ENCODE measurements at regions not wholly inside any gene's neighbourhood (a gene's known extent, or its start where the extent isn't known, plus 50 kb on each side); places are given as distances from the start of the nearest gene placed in this dataset.
"Not testable (repeated sequence)": the region's sequence is repeated elsewhere in the genome, so short reads cannot be mapped to it uniquely, and the experiment has no call there.

DNA sequence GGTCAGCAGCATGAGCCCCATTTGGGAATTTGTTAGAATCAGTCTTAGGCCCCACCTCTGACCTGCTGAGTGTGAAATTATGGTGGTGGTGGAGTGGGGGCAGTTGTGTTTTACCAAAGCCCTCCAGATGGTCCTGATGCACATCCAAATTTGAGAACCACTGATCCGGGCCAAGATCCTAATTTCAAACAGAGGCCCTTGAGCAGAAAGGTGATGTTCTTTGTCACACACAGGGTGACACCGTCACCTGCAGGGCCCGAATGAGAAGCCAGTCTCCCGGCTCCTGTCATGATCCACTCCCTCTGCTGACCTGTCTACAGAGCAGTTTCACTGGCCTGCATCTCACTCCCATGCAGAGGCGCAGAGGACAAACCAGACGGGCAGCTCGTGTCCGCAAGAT is 129.9 kb downstream of the TRIM43 start:
- intact Hi-C loops (cut with micrococcal nuclease; ENCODE audit: unreplicated experiment), result no loop called here
- ChIA-PET CTCF (no interaction called here), POLR2A (ENCODE audit: unreplicated experiment) (no interaction called here)
- Histone ChIP-seq H3K9me3 (ENCODE audit: insufficient read depth, low read depth) (no peaks in the 10 kb centered on the region), H4K20me1 (ENCODE audit: insufficient read depth) (0 out of 2 replicates have a peak, but pooled peaks cover 2% of the 10 kb centered on the region), H3K4me2 (no peak overlapping the region), H3K36me3 (ENCODE audit: low read depth) (no peaks in the 10 kb centered on the region), H3K27me3 (ENCODE audit: insufficient read depth, low read depth) (no peaks in the 10 kb centered on the region), H3F3A (ENCODE audit: insufficient read depth, low read depth) (no peaks in the 10 kb centered on the region), H2AFZ (no peak overlapping the region), H3K4me1 (replicated peaks; ENCODE audit: insufficient read depth) (no peaks in the 10 kb centered on the region), H3K27ac (no peak overlapping the region), H3K79me2 (ENCODE audit: low read depth) (no peaks in the 10 kb centered on the region), H3K4me3 (no peak overlapping the region), H3K9me2 (ENCODE audit: insufficient read depth) (no peaks in the 10 kb centered on the region)
- TF ChIP-seq, protein P1, sequence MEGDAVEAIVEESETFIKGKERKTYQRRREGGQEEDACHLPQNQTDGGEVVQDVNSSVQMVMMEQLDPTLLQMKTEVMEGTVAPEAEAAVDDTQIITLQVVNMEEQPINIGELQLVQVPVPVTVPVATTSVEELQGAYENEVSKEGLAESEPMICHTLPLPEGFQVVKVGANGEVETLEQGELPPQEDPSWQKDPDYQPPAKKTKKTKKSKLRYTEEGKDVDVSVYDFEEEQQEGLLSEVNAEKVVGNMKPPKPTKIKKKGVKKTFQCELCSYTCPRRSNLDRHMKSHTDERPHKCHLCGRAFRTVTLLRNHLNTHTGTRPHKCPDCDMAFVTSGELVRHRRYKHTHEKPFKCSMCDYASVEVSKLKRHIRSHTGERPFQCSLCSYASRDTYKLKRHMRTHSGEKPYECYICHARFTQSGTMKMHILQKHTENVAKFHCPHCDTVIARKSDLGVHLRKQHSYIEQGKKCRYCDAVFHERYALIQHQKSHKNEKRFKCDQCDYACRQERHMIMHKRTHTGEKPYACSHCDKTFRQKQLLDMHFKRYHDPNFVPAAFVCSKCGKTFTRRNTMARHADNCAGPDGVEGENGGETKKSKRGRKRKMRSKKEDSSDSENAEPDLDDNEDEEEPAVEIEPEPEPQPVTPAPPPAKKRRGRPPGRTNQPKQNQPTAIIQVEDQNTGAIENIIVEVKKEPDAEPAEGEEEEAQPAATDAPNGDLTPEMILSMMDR (conservative IDR thresholded peaks at IDR 0.05), result no peak
- no peak for TF ChIP-seq EZH2 (IDR thresholded peaks at IDR 0.05; ENCODE audit: low read depth)
- no peak for DNase-seq
- BruUV-seq (replicated peaks), result no TSS peak

DNA sequence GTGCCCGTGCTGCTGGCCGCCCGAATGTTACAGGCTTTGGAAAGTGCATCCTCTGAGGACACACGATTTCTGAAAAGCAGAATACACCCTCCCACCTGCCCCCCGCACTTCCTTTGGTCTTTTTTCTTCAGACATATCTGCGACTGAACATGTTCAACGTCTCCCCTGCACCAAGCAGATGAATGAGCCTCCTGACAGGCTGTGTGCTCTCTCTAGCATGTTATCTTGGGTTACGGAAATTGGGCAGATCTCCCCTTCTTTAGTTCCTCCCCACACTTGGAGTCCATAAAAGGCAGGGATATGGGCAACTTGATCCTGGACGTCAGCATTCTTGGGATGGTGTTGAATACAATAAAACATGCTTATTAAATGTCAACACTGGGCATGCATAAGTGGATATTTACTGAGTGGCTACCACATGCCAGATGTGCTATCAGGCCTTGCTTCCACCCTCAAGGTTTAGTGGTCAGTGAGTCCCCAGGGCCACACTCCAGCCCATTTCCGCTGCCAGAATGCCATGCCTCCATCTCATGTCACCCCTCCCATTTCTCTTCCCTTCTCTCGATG is 130.4 kb downstream of the TRIM43 start:
- no peaks in the 10 kb centered on the region for H3K36me3 ChIP-seq (ENCODE audit: low read depth)
- H4K20me1 ChIP-seq (ENCODE audit: insufficient read depth), result 0 out of 2 replicates have a peak, but pooled peaks cover 2% of the 10 kb centered on the region
- TF ChIP-seq, protein P1 (conservative IDR thresholded peaks at IDR 0.05), result no peak
- TF ChIP-seq EZH2 (IDR thresholded peaks at IDR 0.05; ENCODE audit: low read depth), result no peak
- H3K79me2 ChIP-seq (ENCODE audit: low read depth), result no peaks in the 10 kb centered on the region
- H3K4me2 ChIP-seq, result no peak overlapping the region
- no peaks in the 10 kb centered on the region for H3K4me1 ChIP-seq (replicated peaks; ENCODE audit: insufficient read depth)
- DNase-seq, result no peak
- H3F3A ChIP-seq (ENCODE audit: insufficient read depth, low read depth), result no peaks in the 10 kb centered on the region
- H3K27me3 ChIP-seq (ENCODE audit: insufficient read depth, low read depth), result no peaks in the 10 kb centered on the region
- H2AFZ ChIP-seq, result no peak overlapping the region
- no peaks in the 10 kb centered on the region for H3K9me3 ChIP-seq (ENCODE audit: insufficient read depth, low read depth)
- no peaks in the 10 kb centered on the region for H3K9me2 ChIP-seq (ENCODE audit: insufficient read depth)
- CTCF ChIA-PET, result no interaction called here
- no TSS peak for BruUV-seq (replicated peaks)
- no peak overlapping the region for H3K4me3 ChIP-seq
- no peak overlapping the region for H3K27ac ChIP-seq
- POLR2A ChIA-PET (ENCODE audit: unreplicated experiment), result no interaction called here
- intact Hi-C loops (cut with micrococcal nuclease; ENCODE audit: unreplicated experiment), result no loop called here

DNA sequence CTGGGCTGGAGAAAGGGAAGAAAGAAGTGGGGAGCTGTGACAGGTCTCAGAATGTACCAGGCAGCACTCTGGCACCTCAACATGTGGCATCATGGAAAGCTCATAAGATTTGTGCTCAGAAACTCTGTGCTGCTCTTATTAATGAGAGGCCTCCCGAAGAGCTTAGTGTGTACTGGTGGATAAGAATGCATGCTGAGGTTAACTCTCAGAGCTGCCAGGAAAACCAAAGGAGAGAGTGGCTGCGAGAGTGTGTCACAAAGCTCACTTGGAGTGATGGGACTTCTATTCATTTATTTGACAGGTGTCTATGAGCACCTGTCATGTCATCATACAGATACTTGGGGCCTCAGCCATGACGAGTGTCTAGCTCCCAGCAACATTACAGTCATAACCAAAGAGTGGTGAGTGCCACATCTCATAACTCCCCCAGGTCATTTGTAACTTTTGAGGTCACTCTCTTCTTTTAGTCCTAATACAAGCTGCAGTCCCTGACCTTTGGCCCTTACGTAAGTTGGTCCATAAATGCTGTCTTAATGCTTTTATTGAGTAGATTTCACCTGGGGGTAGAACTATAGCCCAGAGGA is 131.9 kb downstream of the TRIM43 start:
- POLR2A ChIA-PET (ENCODE audit: unreplicated experiment); H4K20me1 ChIP-seq (ENCODE audit: insufficient read depth); H2AFZ ChIP-seq; H3K9me3 ChIP-seq (ENCODE audit: insufficient read depth, low read depth); H3K4me1 ChIP-seq (replicated peaks; ENCODE audit: insufficient read depth); H3K36me3 ChIP-seq (ENCODE audit: low read depth); BruUV-seq (replicated peaks); H3F3A ChIP-seq (ENCODE audit: insufficient read depth, low read depth); intact Hi-C loops (cut with micrococcal nuclease; ENCODE audit: unreplicated experiment); H3K9me2 ChIP-seq (ENCODE audit: insufficient read depth); H3K4me2 ChIP-seq; H3K79me2 ChIP-seq (ENCODE audit: low read depth); H3K27ac ChIP-seq; H3K4me3 ChIP-seq; DNase-seq; H3K27me3 ChIP-seq (ENCODE audit: insufficient read depth, low read depth): not testable (repeated sequence)
- CTCF ChIA-PET, result interaction anchor here (0.7 kb wide), 1 partner anchor 9 kb away, joined by 3 read pairs; no protein-coding TSS in a partner anchor

DNA sequence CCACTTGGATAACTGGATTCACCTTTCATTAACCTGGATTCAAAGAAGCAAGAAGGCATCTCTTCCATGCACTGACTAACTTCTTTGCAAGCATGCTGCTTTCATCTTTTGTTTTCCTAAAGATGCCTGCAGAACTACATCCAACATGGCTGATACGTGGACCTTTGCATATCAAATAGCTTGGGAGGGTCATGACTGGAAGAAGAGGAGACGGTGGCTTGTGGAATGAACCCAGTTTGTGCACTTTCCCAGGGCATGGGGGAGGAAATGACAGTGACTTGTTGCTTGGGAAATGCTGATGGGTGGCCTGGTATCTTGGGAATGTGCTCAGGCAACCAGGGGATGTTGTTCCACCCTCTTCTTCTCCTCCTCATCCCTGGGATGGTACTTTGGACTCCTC is 133.4 kb downstream of the TRIM43 start:
- H3F3A ChIP-seq (ENCODE audit: insufficient read depth, low read depth); H3K4me1 ChIP-seq (replicated peaks; ENCODE audit: insufficient read depth); H3K9me3 ChIP-seq (ENCODE audit: insufficient read depth, low read depth); DNase-seq; H3K79me2 ChIP-seq (ENCODE audit: low read depth); H4K20me1 ChIP-seq (ENCODE audit: insufficient read depth); POLR2A ChIA-PET (ENCODE audit: unreplicated experiment); H2AFZ ChIP-seq; H3K27ac ChIP-seq; CTCF ChIA-PET; BruUV-seq (replicated peaks); H3K4me3 ChIP-seq; H3K9me2 ChIP-seq (ENCODE audit: insufficient read depth); H3K4me2 ChIP-seq; H3K36me3 ChIP-seq (ENCODE audit: low read depth); H3K27me3 ChIP-seq (ENCODE audit: insufficient read depth, low read depth): not testable (repeated sequence)
- intact Hi-C loops (cut with micrococcal nuclease; ENCODE audit: unreplicated experiment), result loop anchor here (5.0 kb wide), 1 partner anchor 198 kb away; no protein-coding TSS in a partner anchor

- H3K27me3 ChIP-seq (ENCODE audit: insufficient read depth, low read depth); H3K4me1 ChIP-seq (replicated peaks; ENCODE audit: insufficient read depth); CTCF ChIA-PET; BruUV-seq (replicated peaks); H3K4me2 ChIP-seq; H3K9me3 ChIP-seq (ENCODE audit: insufficient read depth, low read depth); H3K9me2 ChIP-seq (ENCODE audit: insufficient read depth); H3K36me3 ChIP-seq (ENCODE audit: low read depth); H3F3A ChIP-seq (ENCODE audit: insufficient read depth, low read depth); POLR2A ChIA-PET (ENCODE audit: unreplicated experiment); H2AFZ ChIP-seq; H3K79me2 ChIP-seq (ENCODE audit: low read depth); H3K27ac ChIP-seq; H4K20me1 ChIP-seq (ENCODE audit: insufficient read depth); DNase-seq; H3K4me3 ChIP-seq: not testable (repeated sequence)
- intact Hi-C loops (cut with micrococcal nuclease; ENCODE audit: unreplicated experiment), result loop anchor here (5.0 kb wide), 1 partner anchor 198 kb away; no protein-coding TSS in a partner anchor
These were observed 133.9 kb downstream of the TRIM43 start for GRCh38 chr2:95725677-95726076.

DNA sequence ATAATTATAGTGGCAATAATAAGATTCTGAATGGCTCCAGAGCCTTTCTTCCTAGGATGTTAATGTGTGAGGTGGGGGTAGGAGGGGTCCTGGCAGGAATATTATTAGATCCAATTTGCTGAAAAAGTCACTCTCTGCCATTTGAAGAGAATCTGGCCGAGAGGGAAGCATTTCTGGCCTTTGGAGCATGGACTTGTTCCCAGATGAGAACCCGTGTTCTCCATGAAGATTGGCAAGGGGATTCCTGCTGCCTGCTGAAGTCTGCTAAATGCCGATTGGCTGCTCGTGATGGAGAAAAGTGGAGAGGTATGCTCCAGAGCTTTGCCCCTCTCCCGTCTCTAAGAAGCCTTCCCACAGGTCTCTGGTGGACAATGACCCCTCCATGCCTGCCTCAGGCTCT is 135.6 kb downstream of the TRIM43 start:
- BruUV-seq (replicated peaks); CTCF ChIA-PET: not testable (repeated sequence)
- intact Hi-C loops (cut with micrococcal nuclease; ENCODE audit: unreplicated experiment), result loop anchor here (5.0 kb wide), 1 partner anchor 200 kb away; no protein-coding TSS in a partner anchor

More for the DNA sequence above, 135.6 kb downstream of the TRIM43 start:
- H3K4me2 ChIP-seq; DNase-seq; H3K27ac ChIP-seq; H3F3A ChIP-seq (ENCODE audit: insufficient read depth, low read depth); H3K9me3 ChIP-seq (ENCODE audit: insufficient read depth, low read depth); H2AFZ ChIP-seq; H4K20me1 ChIP-seq (ENCODE audit: insufficient read depth); H3K36me3 ChIP-seq (ENCODE audit: low read depth); H3K79me2 ChIP-seq (ENCODE audit: low read depth); H3K4me1 ChIP-seq (replicated peaks; ENCODE audit: insufficient read depth); H3K9me2 ChIP-seq (ENCODE audit: insufficient read depth); H3K27me3 ChIP-seq (ENCODE audit: insufficient read depth, low read depth); H3K4me3 ChIP-seq; POLR2A ChIA-PET (ENCODE audit: unreplicated experiment): not testable (repeated sequence)
